B cell (primary cell): ENCODE measurements at regions not wholly inside any gene's neighbourhood (a gene's known extent, or its start where the extent isn't known, plus 50 kb on each side); places are given as distances from the start of the nearest gene placed in this dataset.

Source experiments
- ATAC-seq: fragments of 200-7000 bp; cut with Tn5 transposase; one replicate; pipeline ENCODE4 v1.10.0; 2021; ENCODE audit warnings: low read depth, mild to moderate bottlenecking, moderate number of reproducible peaks, moderate library complexity
- CTCF ChIA-PET: fragments of 350-600 bp; sonication (Branson Sonifier 250); formaldehyde crosslinking; loops from one replicate; lab custom pipeline; 2021; ENCODE audit warnings: antibody characterized with exemption, inconsistent platforms; lab: Charles Lee
- POLR2A ChIA-PET: fragments of 350-600 bp; sonication (Branson Sonifier 250); formaldehyde crosslinking; loops from one replicate; lab custom pipeline; 2021; ENCODE audit warnings: antibody characterized with exemption; lab: Charles Lee
- DNase-seq: peaks from one replicate; pipeline ENCODE4 v3.0.0; 2013
- H2AFZ ChIP-seq: 2 replicates; pipeline ENCODE4 v1.6.1; 2012; ENCODE audit warnings: mild to moderate bottlenecking, low read depth, low read length; ENCODE audit not compliant: insufficient read depth, poor library complexity, severe bottlenecking
- H3K27ac ChIP-seq, 2 donors: 1 replicate in 1 of 2; 2 replicates in 1 of 2; pipeline ENCODE4 v1.5.1; 2012 to 2013; ENCODE audit warnings: low read length in 2 of 2, mild to moderate bottlenecking in 2 of 2, moderate library complexity in 1 of 2
- H3K27me3 ChIP-seq, 4 experiments: fragments of 200-600 bp in 1 of 4; sonication (generic) in 1 of 4; replicated peaks in 1 of 4; 1 replicate in 2 of 4; 2 replicates in 2 of 4; pipeline versions ENCODE4 v1.6.1 to v1.7.0; 2013 to 2016; ENCODE audit warnings: low read length in 3 of 4, mild to moderate bottlenecking in 2 of 4, mixed read lengths in 1 of 4, moderate library complexity in 1 of 4; ENCODE audit not compliant: insufficient read depth in 4 of 4, control insufficient read depth in 3 of 4; ENCODE audit errors: control extremely low read depth in 1 of 4
- H3K36me3 ChIP-seq, 2 experiments: replicated peaks in 1 of 2; 1 replicate in 1 of 2; 2 replicates in 1 of 2; pipeline versions ENCODE4 v1.6.1 to v1.7.1; 2013; ENCODE audit warnings: low read length in 1 of 2; ENCODE audit not compliant: insufficient read depth in 2 of 2, control insufficient read depth in 1 of 2; ENCODE audit errors: control extremely low read depth in 1 of 2, extremely low read depth in 1 of 2
- H3K4me1 ChIP-seq, 2 donors: fragments of 200-600 bp in 1 of 2; sonication (generic) in 1 of 2; 1 replicate in 1 of 2; 2 replicates in 1 of 2; pipeline versions ENCODE4 v1.5.1 to v1.6.1; 2013 to 2017; ENCODE audit warnings: low read length in 2 of 2; ENCODE audit not compliant: control insufficient read depth in 2 of 2, insufficient read depth in 2 of 2
- H3K4me2 ChIP-seq: replicated peaks from 2 replicates; pipeline ENCODE3; 2012; ENCODE audit warnings: mild to moderate bottlenecking, low read depth, low read length; ENCODE audit not compliant: poor library complexity, severe bottlenecking
- H3K4me3 ChIP-seq, 5 experiments: fragments of 200-600 bp in 1 of 5; sonication (generic) in 1 of 5; 1 replicate in 3 of 5; 2 replicates in 2 of 5; pipeline versions ENCODE4 v1.5.1 to v1.7.0; 2011 to 2016; ENCODE audit warnings: low read length in 4 of 5, mild to moderate bottlenecking in 4 of 5, low read depth in 2 of 5, control low read depth in 1 of 5, moderate library complexity in 1 of 5; ENCODE audit not compliant: insufficient read depth in 1 of 5; ENCODE audit errors: control extremely low read depth in 1 of 5, extremely low read depth in 1 of 5
- H3K79me2 ChIP-seq: fragments of 200-600 bp; sonication (generic); one replicate; pipeline ENCODE4 v1.6.0; 2016; ENCODE audit warnings: low read length; ENCODE audit not compliant: control insufficient read depth, insufficient read depth
- H3K9ac ChIP-seq: fragments of 200-600 bp; sonication (generic); 2 replicates; pipeline ENCODE4 v1.6.1; 2017; ENCODE audit warnings: mild to moderate bottlenecking, low read length, moderate library complexity
- H3K9me3 ChIP-seq, 3 donors: one replicate each; pipeline versions ENCODE4 v1.6.1 to v1.7.1; 2013; ENCODE audit warnings: low read length in 2 of 3; ENCODE audit not compliant: control insufficient read depth in 2 of 3, insufficient read depth in 1 of 3; ENCODE audit errors: control extremely low read depth in 1 of 3
- H4K20me1 ChIP-seq: 2 replicates; pipeline ENCODE4 v1.6.0; 2012; ENCODE audit warnings: mild to moderate bottlenecking, low read length; ENCODE audit not compliant: insufficient read depth, control insufficient read depth, poor library complexity, severe bottlenecking
- H3K27ac Mint-ChIP-seq: one replicate; pipeline ENCODE4 v1.8.0; 2021; ENCODE audit warnings: mixed read lengths
- H3K27me3 Mint-ChIP-seq: one replicate; pipeline ENCODE4 v1.8.0; 2021; ENCODE audit warnings: mixed read lengths
- H3K4me1 Mint-ChIP-seq: one replicate; pipeline ENCODE4 v1.8.0; 2021; ENCODE audit warnings: mixed read lengths
- H3K4me3 Mint-ChIP-seq: one replicate; pipeline ENCODE4 v1.8.0; 2021; ENCODE audit warnings: mixed read lengths
- H3K9me3 Mint-ChIP-seq: one replicate; pipeline ENCODE4 v1.8.0; 2022; ENCODE audit warnings: mixed read lengths; ENCODE audit not compliant: insufficient read depth
- EZH2 ChIP-seq: IDR thresholded peaks from 2 replicates; pipeline ENCODE4 v1.6.1; 2012; ENCODE audit warnings: borderline replicate concordance, low read depth, mild to moderate bottlenecking, moderate library complexity, low read length; ENCODE audit not compliant: insufficient read depth, poor library complexity, severe bottlenecking
- WGBS: methylation state at CpG from one replicate; pipeline ENCODE4 v1.1.5; 2013; ENCODE audit warnings: missing lambda C conversion rate; ENCODE audit not compliant: insufficient coverage; 5-methylcytosine and 5-hydroxymethylcytosine counted together
- intact Hi-C: fragments of 100-400 bp; cut with micrococcal nuclease; formaldehyde crosslinking; loops from one replicate; pipeline ENCODE4 v1.10.0; 2022
- TF ChIP-seq, protein P1 (sequence below): fragments of 200-600 bp; IDR thresholded peaks from one replicate; pipeline ENCODE4 v1.8.0; 2022; ENCODE audit warnings: antibody characterized with exemption, mild to moderate bottlenecking

DNA sequence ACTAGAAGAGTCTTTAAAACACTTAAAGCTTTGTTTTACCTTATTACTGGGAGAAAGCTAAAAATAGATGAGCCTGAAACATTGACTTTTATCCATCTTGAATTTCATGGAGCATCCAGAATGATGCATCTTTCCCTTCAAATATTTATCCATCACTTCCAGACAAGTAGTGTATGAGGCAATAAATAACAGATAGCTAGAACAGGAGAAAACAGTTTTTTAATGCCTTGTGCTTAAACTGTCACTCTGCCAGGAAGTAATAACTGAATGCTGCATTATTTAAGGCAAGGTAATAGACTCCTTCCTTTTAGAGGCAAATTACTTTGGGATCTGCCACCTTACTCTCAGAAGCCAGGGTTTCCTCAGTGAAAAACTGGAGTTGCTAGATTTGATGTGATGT, 225.8 kb upstream of the NAALADL2 start:
- H3K27ac ChIP-seq: no peak overlapping the region
- no peaks in the 10 kb centered on the region for H4K20me1 ChIP-seq
- TF ChIP-seq EZH2: no peak
- H3K9me3 Mint-ChIP-seq: peaks cover 2% of the 10 kb centered on the region
- H3K36me3 ChIP-seq: no peaks in the 10 kb centered on the region
- no peak overlapping the region for H3K4me2 ChIP-seq
- H3K27me3 ChIP-seq: no peaks in the 10 kb centered on the region
- H3K27ac Mint-ChIP-seq: no peak overlapping the region
- ATAC-seq: no peak
- POLR2A ChIA-PET: no interaction called here
- no peaks in the 10 kb centered on the region for H3K79me2 ChIP-seq
- H3K4me3 Mint-ChIP-seq: no peak overlapping the region
- H3K27me3 Mint-ChIP-seq: no peaks in the 10 kb centered on the region
- CTCF ChIA-PET: no interaction called here
- intact Hi-C loops: no loop called here
- H3K4me3 ChIP-seq: no peak overlapping the region
- no peaks in the 10 kb centered on the region for H3K4me1 ChIP-seq
- H3K4me1 Mint-ChIP-seq: no peaks in the 10 kb centered on the region
- H3K9me3 ChIP-seq: no peaks in the 10 kb centered on the region
- DNase-seq: no peak
- no peak overlapping the region for H2AFZ ChIP-seq
- no peak overlapping the region for H3K9ac ChIP-seq

DNA sequence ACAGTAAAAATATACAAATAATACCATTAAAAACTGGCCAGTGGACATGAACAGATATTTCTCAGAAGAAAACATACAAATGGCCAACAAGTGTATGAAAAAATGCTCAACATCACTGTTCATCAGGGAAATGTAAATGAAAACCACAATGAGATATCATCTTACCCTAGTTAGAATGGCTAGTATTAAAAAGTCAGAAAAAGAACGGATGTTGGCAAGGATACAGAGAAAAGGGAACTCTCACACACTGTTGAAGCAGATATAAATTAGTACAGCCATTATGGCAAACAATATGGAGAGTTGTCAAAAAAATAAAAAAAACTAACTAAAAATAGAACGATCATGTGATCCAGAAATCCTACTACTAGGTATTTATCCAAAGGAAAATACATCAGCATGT, 222.7 kb upstream of the NAALADL2 start:
- Histone ChIP-seq H3K27me3 (no peaks in the 10 kb centered on the region), H3K9me3 (peaks cover 0 to 9% (median 0%) of the 10 kb centered on the region in 3 donors), H3K36me3 (no peaks in the 10 kb centered on the region), H4K20me1 (no peaks in the 10 kb centered on the region), H2AFZ (no peak overlapping the region), H3K4me2 (no peak overlapping the region), H3K4me3 (no peak overlapping the region), H3K9ac (no peak overlapping the region), H3K79me2 (no peaks in the 10 kb centered on the region), H3K27ac (no peak overlapping the region), H3K4me1 (no peaks in the 10 kb centered on the region)
- H3K4me1 Mint-ChIP-seq: no peaks in the 10 kb centered on the region
- DNase-seq: no peak
- WGBS: no CpG with 5 or more reads among the region's 2 CpGs
- peaks cover 2% of the 10 kb centered on the region for H3K9me3 Mint-ChIP-seq
- intact Hi-C loops: no loop called here
- ChIA-PET POLR2A (no interaction called here), CTCF (no interaction called here)
- H3K4me3 Mint-ChIP-seq: no peak overlapping the region
- H3K27me3 Mint-ChIP-seq: no peaks in the 10 kb centered on the region
- H3K27ac Mint-ChIP-seq: no peak overlapping the region
- no peak for TF ChIP-seq EZH2
- TF ChIP-seq, protein P1, sequence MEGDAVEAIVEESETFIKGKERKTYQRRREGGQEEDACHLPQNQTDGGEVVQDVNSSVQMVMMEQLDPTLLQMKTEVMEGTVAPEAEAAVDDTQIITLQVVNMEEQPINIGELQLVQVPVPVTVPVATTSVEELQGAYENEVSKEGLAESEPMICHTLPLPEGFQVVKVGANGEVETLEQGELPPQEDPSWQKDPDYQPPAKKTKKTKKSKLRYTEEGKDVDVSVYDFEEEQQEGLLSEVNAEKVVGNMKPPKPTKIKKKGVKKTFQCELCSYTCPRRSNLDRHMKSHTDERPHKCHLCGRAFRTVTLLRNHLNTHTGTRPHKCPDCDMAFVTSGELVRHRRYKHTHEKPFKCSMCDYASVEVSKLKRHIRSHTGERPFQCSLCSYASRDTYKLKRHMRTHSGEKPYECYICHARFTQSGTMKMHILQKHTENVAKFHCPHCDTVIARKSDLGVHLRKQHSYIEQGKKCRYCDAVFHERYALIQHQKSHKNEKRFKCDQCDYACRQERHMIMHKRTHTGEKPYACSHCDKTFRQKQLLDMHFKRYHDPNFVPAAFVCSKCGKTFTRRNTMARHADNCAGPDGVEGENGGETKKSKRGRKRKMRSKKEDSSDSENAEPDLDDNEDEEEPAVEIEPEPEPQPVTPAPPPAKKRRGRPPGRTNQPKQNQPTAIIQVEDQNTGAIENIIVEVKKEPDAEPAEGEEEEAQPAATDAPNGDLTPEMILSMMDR: no peak
- no peak for ATAC-seq
